ENCODE measurements at regions not wholly inside any gene's neighbourhood (a gene's known extent, or its start where the extent isn't known, plus 50 kb on each side); places are given as distances from the start of the nearest gene placed in this dataset.

- TF ChIP-seq CTCF (conservative IDR thresholded peaks at IDR 0.05; ENCODE audit: low read depth, low read length) = no peak
- TF ChIP-seq EZH2phosphoT487 (IDR thresholded peaks at IDR 0.05; ENCODE audit: borderline replicate concordance, low read length) = no peak
- no peak for TF ChIP-seq EZH2 (IDR thresholded peaks at IDR 0.05; ENCODE audit: low read length, unreplicated experiment)
Observed at GRCh38 chr1:5404412-5405203, 587.6 kb downstream of the NPHP4 start.
